Jurkat, Clone E6-1 (cell line): ENCODE measurements at regions not wholly inside any gene's neighbourhood (a gene's known extent, or its start where the extent isn't known, plus 50 kb on each side); places are given as distances from the start of the nearest gene placed in this dataset.
"Not testable (repeated sequence)": the region's sequence is repeated elsewhere in the genome, so short reads cannot be mapped to it uniquely, and the experiment has no call there.

Experiments
- DNase-seq: peaks from one replicate; pipeline ENCODE4 v3.0.0-alpha.2; 2011; ENCODE audit warnings: low read depth, low spot score
- H3K4me3 ChIP-seq: 2 replicates; pipeline ENCODE4 v1.5.1; 2011; ENCODE audit warnings: mild to moderate bottlenecking, low read length, control low read depth, moderate library complexity

DNA sequence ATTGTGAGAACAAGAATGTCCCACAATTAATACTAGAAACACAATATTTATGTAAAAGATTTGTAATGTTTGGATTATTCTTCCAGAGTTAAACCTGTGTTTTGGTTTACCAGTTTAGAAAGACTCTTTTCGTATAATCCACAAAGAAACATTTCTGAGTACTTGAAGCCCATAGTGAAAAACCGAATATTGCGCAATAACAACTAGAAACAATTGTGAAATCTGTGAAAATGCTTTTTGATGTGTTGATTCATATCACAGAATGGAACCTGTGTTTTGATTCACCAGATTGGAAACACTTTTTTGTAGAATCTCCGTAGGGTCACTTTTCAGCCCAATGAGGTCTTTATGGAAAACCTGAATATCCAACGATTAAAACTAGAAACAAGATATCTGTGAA lies 386.2 kb downstream of the PRDM9 start:
- H3K4me3 ChIP-seq: no peak overlapping the region
- DNase-seq: no peak

- no peak overlapping the region for H3K4me3 ChIP-seq
- no peak for DNase-seq
Observed at GRCh38 chr5:23895614-23896013, 388.2 kb downstream of the PRDM9 start.

DNA sequence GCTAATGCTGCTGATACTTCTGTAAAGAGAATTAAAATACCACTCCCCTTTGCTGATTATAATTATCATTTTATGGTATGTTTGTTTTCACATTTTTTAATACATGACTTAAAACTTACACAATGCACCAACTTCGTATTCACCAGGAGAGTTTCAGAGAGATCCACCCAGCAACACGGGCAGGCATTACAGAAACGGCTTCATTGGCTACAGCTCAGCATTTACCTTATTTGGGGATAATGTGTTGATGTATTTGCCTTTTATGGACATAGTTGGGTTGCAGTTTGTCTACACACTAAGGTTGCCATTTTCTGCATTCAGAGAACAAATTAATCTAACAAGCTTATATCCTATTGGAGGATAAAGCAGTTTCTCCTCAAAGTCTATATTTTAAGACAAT lies 423.6 kb downstream of the PRDM9 start:
- DNase-seq: no peak
- no peak overlapping the region for H3K4me3 ChIP-seq

DNA sequence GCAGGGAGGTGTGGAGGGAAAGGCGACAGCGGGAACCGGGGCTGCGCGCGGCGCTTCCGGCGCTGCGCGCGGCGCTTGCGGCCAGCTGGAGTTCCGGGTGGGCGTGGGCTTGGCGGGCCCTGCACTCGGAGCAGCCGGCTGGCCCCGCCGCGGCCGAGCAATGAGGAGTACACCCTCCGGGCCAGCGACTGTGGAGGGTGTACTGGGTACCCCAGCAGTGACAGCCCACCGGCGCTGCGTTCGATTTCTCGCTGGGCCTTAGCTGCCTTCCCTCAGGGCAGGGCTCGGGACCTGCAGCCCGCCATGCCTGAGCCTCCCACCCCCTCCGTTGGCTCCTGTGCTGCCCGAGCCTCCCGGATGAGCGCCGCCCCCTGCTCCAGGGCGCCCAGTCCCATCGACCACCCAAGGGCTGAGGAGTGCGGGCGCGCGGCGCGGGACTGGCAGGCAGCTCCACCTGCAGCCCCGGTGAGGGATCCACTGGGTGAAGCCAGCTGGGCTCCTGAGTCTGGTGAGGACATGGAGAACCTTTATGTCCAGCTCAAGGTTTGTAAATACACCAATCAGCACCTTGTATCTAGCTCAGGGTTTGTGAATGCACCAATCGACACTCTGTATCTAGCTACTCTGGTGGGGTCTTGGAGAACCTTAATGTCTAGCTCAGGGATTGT lies 444.0 kb downstream of the PRDM9 start:
- H3K4me3 ChIP-seq: not testable (repeated sequence)

GRCh38 chr5:23963449-23963848 lies 456.0 kb downstream of the PRDM9 start:
- no peak overlapping the region for H3K4me3 ChIP-seq
- no peak for DNase-seq

More for the DNA sequence above, 444.0 kb downstream of the PRDM9 start:
- not testable (repeated sequence) for DNase-seq

DNA sequence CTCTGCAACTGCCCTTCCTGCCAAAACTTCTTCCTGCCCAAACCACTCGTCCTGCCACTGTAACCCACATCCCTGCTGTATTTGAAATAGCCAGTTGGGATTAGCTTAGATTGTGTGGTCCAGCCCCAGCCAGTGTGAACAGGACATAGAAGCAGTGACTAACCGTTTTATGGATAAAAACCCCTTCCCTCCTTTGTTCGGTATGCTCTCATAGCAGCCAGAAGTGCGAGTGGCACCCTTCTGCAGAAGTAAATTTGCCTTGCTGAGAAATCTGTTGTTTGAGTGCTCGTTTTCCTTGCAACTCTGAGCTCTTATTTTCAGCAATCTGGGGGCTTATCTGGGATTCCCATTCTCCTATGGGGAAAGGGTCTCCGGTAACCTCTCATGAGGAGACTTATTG lies 470.0 kb downstream of the PRDM9 start:
- no peak for DNase-seq
- H3K4me3 ChIP-seq: no peak overlapping the region

GRCh38 chr5:23977997-23978396 lies 470.6 kb downstream of the PRDM9 start:
- peak; percentile 21 for DNase-seq
- no peak overlapping the region for H3K4me3 ChIP-seq

DNA sequence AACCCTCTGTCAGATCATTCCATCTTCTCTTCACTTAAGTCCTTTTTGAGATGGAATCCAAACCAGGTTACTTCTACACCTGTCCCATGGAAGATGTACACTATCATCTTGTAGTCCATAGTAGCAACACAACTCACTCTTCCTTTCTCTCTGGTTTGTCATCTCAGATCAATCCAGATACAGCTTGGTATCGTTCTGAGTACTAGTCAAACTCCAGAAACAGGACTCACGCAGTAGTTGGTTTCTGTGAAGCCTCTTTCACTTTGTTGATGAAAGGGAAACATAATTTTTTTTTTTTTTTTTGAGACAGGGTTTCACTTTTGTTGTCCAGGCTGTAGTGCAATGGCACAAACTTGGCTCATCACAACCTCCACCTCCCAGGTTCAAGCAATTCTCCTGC lies 484.0 kb downstream of the PRDM9 start:
- no peak overlapping the region for H3K4me3 ChIP-seq
- DNase-seq: no peak

DNA sequence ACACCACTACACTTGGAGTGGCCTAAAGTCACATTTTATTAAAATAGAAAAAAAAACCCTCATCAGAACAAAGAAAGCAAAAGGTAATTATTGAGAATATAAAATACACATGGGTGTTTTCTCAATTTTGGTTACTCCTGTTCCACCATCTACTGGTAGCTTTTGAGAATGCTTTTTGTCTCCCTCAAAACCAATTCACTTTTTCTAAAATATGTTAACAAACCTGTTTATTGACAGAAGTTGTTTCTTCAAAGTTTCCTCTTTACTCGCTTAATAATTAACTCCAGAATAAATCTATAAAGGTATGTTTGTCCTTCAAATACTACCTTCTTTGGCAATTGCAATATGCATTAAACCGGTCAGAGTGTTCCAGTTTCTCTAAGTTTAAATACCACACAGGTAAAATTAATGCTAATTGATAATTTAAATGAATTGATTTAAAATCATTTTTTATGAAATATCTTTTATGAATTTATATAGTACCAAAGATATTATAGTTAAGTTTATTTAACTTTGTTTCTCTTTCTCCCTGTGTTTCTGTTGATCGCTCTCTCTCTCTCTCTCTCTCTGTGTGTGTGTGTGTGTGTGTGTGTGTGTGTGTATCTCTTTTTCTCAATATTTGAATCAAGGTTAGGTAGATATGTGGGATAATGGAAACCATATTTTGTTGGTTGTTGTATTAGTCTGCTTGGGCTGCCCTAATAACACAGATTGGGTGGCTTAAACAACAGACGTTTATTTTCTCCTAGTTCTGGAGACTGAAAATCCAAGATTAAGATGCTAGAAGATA lies 487.4 kb downstream of the PRDM9 start:
- no peak for DNase-seq

GRCh38 chr5:23996525-23996924 lies 489.1 kb downstream of the PRDM9 start:
- no peak for DNase-seq
- H3K4me3 ChIP-seq: no peak overlapping the region

More for the DNA sequence above, 487.4 kb downstream of the PRDM9 start:
- H3K4me3 ChIP-seq: no peak overlapping the region

DNA sequence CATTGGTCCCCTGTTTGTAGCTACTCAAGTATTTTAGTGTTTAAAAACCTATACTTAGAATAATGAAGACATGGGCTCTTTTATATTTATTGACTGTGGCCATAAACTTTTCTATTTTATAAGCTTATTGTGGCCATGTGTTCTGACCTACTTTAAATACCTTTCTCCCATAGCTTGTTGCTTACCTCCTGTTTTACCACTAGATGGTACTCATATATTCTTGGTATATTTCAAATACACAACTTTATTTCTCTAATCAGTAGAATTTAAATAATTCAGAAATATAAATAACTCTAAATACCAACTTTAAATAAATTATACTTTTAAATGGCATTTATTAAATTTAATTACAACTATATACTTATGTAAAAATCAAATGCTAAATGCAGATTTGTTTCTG lies 498.0 kb downstream of the PRDM9 start:
- no peak overlapping the region for H3K4me3 ChIP-seq
- DNase-seq: no peak

- not testable (repeated sequence) for DNase-seq, H3K4me3 ChIP-seq
Observed at GRCh38 chr5:24017710-24018109, 510.3 kb downstream of the PRDM9 start.

DNA sequence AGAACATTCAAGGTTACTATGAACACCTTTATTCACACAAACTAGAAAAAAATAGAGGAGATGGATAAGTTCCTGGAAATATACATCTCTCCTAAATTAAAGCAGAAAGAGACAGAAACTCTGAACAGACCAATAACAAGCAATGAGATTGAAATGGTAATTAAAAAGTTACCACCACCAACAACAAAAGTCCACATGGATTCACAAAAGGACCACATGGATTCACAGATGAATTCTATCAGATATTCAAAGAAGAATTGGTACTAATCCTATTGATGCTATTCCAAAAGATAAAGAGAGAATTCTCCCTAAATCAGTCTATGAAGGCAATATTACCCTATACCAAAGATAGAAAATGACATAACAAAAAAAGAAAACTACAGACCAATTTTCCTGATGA lies 518.9 kb downstream of the PRDM9 start:
- no peak for DNase-seq
- H3K4me3 ChIP-seq: no peak overlapping the region

DNA sequence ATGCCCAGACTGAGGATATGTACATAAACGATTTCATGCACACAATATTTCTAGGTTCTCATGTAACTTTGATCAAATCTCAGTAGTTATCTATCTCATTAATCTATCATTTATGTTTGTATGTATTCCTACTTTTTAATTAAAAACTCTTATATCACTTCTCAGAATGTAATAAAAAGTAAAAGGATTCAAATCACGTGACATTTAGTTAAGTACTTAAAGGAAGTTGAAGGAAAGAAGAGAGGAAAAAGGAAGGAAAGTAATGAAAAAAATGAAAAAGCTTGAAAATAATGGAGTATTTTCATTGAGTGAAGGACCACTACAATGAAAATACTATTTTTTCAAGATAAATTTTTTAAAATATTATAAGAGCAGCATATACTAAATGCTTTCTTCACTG lies 535.3 kb downstream of the PRDM9 start:
- no peak overlapping the region for H3K4me3 ChIP-seq
- no peak for DNase-seq

DNA sequence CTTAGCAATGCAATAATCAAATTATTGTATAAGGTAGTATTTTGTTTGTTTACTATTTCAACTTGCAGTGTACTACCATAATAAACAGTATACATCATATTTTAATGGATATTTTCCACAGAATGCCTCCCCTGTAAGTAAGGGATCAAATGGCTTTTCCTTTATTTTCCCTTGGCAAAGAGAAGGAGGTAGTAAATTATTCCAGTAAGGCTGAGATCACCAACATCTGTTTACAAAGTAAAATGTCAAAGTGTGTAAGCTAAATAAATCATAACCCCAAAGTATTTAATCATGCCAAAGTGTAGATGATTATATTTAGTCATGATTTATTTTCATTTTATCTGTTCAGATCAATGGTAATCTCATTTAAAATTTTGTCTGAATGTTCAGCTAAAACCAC lies 537.6 kb downstream of the PRDM9 start:
- DNase-seq: no peak
- no peak overlapping the region for H3K4me3 ChIP-seq

GRCh38 chr5:24053737-24054136 lies 546.3 kb downstream of the PRDM9 start:
- no peak overlapping the region for H3K4me3 ChIP-seq
- DNase-seq: no peak

DNA sequence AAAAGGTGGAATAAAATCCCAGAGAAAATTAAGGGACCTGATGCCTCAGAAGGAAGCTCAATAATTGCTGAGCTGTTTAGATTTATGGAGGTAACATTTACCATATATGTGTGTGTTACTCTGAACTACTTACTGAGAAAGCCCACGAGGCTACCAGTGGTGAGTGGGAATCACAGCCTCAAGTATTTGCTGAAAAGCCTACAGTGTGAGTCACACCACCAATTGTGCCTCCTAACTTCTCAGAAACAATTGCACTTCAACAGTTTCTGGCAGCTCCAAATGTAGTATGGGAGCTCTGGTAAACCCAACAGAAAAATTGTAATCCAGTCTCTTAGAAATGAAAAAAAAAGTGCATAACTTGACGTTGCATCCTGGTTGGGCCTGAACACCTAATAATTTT lies 551.6 kb downstream of the PRDM9 start:
- no peak for DNase-seq
- no peak overlapping the region for H3K4me3 ChIP-seq

- no peak for DNase-seq
- H3K4me3 ChIP-seq: no peak overlapping the region
Observed at GRCh38 chr5:24059716-24060115, 552.3 kb downstream of the PRDM9 start.

GRCh38 chr5:24065779-24066178 lies 558.4 kb downstream of the PRDM9 start:
- DNase-seq: no peak

DNA sequence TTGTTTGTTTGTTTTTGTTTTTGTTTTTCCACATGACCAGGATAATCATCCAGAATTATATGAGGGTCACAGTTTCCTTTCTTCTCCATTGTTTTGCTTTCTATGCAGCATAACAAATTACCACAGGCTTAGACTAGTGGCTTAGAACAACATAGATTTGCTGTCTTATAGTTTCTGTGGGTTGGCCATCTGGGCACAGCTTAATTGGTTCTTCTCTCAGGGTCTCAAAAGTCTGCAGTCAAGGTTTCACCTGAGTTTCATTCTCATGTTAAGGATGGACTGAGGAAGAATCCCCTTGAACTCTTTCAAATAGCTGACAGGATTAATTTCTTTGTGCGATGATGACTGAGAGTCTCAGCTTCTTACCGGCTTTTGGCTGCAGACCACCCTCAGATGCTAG lies 559.8 kb downstream of the PRDM9 start:
- H3K4me3 ChIP-seq: no peak overlapping the region
- no peak for DNase-seq

More at GRCh38 chr5:24065779-24066178, 558.4 kb downstream of the PRDM9 start:
- no peak overlapping the region for H3K4me3 ChIP-seq

DNA sequence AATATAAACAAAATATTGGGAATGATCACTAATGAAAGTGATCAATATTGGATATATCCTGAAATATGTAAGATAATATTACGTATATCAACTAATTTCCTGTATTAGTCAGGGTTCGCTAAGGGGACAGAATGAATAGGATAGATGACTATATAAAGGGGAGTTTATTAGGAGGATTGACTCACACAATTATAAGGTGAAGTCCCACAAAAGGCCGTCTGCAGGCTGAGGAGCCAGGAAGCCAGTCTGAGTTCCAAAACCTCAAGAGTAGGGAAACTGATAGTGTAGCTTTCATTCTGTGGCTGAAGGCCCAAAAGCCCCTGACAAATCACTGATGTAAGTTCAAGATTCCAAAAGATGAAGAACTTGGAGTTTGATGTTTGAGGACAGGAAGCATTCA lies 561.1 kb downstream of the PRDM9 start:
- no peak for DNase-seq
- no peak overlapping the region for H3K4me3 ChIP-seq
